AG09319 (cell line): ENCODE measurements at regions not wholly inside any gene's neighbourhood (a gene's known extent, or its start where the extent isn't known, plus 50 kb on each side); places are given as distances from the start of the nearest gene placed in this dataset.

Experiments used
- DNase-seq: peaks from one replicate; pipeline ENCODE4 v3.0.0-alpha.2; 2010; ENCODE audit warnings: low read depth; ENCODE audit errors: extremely low read depth
- TF ChIP-seq, protein P1 (sequence below): IDR thresholded peaks from 2 replicates; pipeline ENCODE4 v1.5.1; 2011; ENCODE audit warnings: low read depth, mild to moderate bottlenecking, inconsistent platforms, low read length, moderate library complexity

GRCh38 chr5:90312027-90312426 is 97.5 kb downstream of the CETN3 start:
- TF ChIP-seq, protein P1, sequence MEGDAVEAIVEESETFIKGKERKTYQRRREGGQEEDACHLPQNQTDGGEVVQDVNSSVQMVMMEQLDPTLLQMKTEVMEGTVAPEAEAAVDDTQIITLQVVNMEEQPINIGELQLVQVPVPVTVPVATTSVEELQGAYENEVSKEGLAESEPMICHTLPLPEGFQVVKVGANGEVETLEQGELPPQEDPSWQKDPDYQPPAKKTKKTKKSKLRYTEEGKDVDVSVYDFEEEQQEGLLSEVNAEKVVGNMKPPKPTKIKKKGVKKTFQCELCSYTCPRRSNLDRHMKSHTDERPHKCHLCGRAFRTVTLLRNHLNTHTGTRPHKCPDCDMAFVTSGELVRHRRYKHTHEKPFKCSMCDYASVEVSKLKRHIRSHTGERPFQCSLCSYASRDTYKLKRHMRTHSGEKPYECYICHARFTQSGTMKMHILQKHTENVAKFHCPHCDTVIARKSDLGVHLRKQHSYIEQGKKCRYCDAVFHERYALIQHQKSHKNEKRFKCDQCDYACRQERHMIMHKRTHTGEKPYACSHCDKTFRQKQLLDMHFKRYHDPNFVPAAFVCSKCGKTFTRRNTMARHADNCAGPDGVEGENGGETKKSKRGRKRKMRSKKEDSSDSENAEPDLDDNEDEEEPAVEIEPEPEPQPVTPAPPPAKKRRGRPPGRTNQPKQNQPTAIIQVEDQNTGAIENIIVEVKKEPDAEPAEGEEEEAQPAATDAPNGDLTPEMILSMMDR: no peak
- DNase-seq: no peak

DNA sequence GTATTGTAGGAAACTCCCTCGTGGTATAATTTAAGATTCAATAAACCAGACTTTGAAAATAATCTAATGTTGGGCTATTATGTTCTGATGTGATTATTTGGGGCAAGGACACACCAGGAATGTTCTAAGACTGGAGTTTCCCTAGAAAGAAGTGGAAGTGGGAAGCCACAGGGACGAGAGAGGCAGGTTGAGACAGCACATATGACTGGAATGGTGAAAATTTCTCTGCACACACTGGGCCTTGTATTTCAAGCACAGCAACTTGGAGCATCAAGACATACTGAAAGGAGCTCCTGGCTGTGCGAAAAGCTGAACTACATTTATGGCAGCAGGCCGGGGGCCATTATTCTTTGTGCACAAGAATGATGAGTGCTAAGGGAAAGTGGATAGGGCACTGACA is 98.2 kb downstream of the CETN3 start:
- DNase-seq: no peak
- TF ChIP-seq, protein P1: no peak

DNA sequence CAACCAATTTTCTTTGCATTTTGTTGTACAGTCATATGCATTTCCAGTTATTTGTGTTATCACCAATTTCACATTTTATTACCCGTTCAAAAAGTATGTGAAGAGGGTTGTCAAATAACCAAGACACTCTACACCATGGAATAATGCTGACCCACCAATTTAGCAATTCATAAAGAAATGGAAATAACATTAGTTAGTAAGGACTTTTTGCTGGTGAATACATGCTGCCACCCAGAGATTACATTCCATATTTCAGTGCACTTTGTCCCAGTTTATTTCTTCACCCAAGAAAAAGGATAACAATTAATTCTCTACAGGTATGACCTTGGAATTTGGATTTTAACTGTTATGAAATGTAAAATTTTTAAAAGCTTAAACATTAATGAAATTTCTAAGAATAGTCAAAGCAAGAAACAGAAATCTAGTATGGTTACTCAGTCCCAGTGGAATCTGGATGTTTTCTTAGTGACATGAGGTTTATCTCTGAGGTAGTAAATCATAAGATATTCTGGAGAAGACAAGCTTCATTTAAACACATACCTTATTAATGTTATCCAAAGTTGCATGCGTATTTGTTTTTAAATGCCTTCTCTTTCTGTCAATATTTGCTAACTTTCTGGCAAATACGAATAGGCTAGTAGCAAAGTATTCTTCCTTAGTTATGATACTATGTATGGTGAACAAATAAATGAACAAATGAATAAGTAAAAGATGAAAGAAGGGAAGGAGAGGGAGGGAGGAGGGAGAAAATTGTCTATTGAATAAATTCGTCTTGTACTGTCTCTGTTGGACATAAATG is 100.6 kb downstream of the CETN3 start:
- TF ChIP-seq, protein P1: no peak
- no peak for DNase-seq

- DNase-seq: no peak
- TF ChIP-seq, protein P1: no peak
These were observed 101.8 kb downstream of the CETN3 start for GRCh38 chr5:90307782-90308181.

DNA sequence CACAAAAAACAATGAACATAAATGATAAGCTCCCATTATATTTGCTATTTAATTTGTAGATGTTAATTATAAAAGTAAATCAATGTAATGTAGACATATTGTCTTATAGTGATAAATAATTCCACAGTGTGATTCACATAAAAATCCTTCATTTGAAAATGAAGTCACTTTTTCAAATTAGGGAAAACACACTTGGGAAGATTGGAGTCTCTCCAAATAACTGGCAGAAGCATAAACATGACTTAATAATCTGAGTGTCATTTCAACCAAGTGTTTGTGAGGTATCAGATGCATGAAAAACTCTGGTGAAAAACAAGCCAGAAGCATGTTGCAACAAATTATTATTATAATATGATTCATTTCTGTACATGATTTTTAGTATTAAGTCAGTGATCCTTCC is 102.2 kb downstream of the CETN3 start:
- DNase-seq: no peak
- TF ChIP-seq, protein P1: no peak

DNA sequence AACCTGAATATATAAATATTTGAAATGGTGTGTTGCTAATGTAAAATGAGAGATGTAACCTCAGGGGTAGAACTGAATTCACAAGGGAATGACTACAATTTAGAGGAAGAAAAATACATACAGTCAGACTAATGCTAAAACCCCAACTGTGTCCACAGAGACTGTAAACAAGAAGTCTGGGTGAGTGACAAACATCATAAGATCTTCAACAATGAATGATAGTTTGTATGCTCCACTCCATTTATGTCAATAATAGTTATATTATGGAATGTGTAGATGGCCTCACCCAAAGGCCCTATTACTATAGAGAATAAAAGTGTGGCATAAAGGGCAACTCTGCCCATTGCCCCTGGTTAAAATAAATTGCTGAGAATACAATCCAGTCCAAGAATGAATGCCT is 102.9 kb downstream of the CETN3 start:
- TF ChIP-seq, protein P1: no peak
- DNase-seq: no peak

DNA sequence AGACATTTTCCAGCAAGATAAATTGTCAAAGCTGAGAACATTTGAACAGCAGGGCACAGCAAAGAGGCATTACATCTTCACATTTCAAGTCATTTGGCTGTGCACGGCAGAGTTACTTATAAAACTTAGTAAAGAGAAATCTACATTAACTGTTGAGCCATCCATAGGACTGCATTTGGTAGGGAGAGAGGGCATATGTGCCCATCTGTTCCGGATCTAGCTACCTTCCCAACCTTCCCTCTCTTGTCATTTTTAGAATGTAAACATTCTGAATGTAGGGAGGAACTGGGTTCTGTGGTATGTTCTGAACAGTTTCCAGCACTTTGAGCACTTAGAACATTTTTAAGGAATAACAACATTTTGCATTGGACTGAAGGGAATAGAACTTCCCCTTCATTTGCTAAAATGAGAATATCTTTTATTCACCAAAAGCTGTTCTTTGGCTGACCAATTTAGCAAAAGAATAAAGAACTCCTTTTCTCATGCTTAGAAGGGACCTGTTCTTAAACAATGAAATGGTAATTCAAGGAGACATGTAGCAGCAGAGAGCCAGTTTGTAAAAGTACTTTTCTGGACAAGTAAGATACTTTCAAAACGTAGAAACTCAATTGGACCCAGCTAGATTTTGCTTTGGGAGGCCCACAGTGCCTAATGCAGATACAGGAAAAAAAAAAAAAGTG is 104.4 kb downstream of the CETN3 start:
- DNase-seq: no peak
- TF ChIP-seq, protein P1: no peak
